AG04450 (cell line): ENCODE measurements at regions not wholly inside any gene's neighbourhood (a gene's known extent, or its start where the extent isn't known, plus 50 kb on each side); places are given as distances from the start of the nearest gene placed in this dataset.

ENCODE experiments used
- CTCF ChIA-PET: fragments of 300-600, 350-600 bp; formaldehyde crosslinking; extraction: SDS; loops from one replicate; lab custom pipeline; 2022; ENCODE audit warnings: antibody characterized with exemption, inconsistent platforms; lab: Charles Lee
- POLR2A ChIA-PET: fragments of 350-600 bp; formaldehyde crosslinking; extraction: SDS; loops from one replicate; lab custom pipeline; 2021; ENCODE audit warnings: antibody characterized with exemption, inconsistent platforms; lab: Yijun Ruan, JAX
- DNase-seq: peaks from one replicate; pipeline ENCODE4 v3.0.0-alpha.2; 2011; ENCODE audit warnings: low read depth, low spot score
- H3K27ac ChIP-seq: one replicate; pipeline ENCODE4 v1.5.1; 2012; ENCODE audit warnings: low read depth, low read length, control low read depth
- H3K27me3 ChIP-seq: one replicate; pipeline ENCODE4 v1.6.0; 2012; ENCODE audit warnings: low read length; ENCODE audit not compliant: control insufficient read depth, insufficient read depth
- H3K4me3 ChIP-seq: 2 replicates; pipeline ENCODE4 v1.5.1; 2011; ENCODE audit warnings: mild to moderate bottlenecking, low read depth, low read length, control low read depth
- H3K9me3 ChIP-seq: 2 replicates; pipeline ENCODE4 v1.5.1; 2012; ENCODE audit warnings: low read length; ENCODE audit not compliant: control insufficient read depth, insufficient read depth
- TF ChIP-seq, protein P1 (sequence below): IDR thresholded peaks from 2 replicates; pipeline ENCODE4 v1.5.1; 2011; ENCODE audit warnings: low read depth, low read length, control low read depth, inconsistent platforms

DNA sequence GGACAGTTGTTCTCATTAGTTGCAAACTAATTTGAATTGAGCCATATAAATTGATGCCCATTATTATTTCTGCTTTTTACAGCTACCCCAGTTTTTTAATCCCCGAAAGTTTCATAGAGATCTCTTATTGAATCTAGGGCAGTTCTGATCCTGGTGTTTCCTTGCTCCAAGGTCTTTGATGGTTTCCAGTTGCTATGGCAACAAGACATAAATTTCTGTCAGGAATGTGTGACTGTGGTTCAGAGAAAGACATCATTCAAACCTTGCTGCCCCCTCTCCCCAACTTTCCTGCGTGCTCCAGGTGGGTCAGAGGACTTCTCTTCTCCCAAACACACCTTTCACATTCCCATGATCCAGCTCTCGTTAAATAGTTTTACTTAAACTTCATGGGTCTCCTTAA is 63.4 kb downstream of the TAF11L14 start:
- TF ChIP-seq, protein P1, sequence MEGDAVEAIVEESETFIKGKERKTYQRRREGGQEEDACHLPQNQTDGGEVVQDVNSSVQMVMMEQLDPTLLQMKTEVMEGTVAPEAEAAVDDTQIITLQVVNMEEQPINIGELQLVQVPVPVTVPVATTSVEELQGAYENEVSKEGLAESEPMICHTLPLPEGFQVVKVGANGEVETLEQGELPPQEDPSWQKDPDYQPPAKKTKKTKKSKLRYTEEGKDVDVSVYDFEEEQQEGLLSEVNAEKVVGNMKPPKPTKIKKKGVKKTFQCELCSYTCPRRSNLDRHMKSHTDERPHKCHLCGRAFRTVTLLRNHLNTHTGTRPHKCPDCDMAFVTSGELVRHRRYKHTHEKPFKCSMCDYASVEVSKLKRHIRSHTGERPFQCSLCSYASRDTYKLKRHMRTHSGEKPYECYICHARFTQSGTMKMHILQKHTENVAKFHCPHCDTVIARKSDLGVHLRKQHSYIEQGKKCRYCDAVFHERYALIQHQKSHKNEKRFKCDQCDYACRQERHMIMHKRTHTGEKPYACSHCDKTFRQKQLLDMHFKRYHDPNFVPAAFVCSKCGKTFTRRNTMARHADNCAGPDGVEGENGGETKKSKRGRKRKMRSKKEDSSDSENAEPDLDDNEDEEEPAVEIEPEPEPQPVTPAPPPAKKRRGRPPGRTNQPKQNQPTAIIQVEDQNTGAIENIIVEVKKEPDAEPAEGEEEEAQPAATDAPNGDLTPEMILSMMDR, result no peak
- Histone ChIP-seq H3K27ac (no peak overlapping the region), H3K9me3 (no peaks in the 10 kb centered on the region), H3K4me3 (no peak overlapping the region), H3K27me3 (no peaks in the 10 kb centered on the region)
- POLR2A ChIA-PET, result no interaction called here
- no peak for DNase-seq
- CTCF ChIA-PET, result no interaction called here

DNA sequence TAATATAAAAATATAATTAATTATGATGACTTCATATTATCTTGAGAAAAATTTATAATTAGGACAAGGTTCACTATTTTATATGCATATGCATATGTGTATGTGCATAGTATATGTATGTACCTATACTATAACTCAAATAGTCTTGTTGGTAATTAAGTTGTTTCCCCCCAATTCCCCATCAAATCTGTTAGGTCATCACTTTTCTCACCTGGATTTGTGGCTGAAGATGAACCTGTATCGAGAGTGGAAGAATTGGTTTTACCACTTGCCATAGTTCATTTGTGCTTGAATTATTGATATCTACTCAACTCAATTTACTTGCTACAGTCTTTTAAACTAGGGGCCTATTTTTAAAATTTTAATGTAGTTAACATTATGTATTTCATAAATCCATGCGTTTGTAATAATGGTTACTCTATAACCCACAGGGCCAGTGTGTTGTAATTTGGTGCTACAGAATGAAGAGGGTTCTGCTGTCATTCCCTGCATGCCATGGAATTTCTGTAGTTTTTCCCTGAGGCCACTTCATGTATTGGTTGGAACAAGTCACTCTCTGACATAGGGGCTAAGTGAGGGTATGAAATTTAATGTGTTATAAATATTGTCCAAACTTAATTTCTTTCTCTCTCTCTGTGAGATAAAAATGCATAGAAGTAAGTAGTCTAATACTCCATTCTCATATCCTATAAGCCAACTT is 74.9 kb downstream of the TAF11L14 start:
- no peak overlapping the region for H3K4me3 ChIP-seq
- H3K9me3 ChIP-seq, result no peaks in the 10 kb centered on the region
- no peak overlapping the region for H3K27ac ChIP-seq
- ChIA-PET CTCF (no interaction called here), POLR2A (no interaction called here)
- no peaks in the 10 kb centered on the region for H3K27me3 ChIP-seq
- TF ChIP-seq, protein P1, result no peak
- no peak for DNase-seq

DNA sequence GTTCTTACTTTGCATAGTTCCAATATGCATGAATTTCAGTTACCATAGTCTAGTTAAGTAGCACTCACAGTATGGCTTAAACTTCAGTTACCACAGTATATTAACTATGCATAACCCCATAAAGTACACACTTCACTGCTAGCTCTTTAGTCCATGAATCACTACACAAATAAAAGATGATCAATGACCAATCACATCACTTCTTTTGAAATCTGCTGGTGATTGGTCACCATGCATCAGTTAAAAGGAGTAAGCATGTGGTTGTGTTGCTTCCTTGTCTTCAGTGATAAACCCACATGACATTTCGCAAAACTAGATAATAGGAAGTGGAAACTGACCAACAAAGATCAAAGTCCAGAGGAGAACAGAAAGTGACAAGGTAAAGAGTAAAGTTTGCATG is 79.0 kb downstream of the TAF11L14 start:
- no peak for DNase-seq

DNA sequence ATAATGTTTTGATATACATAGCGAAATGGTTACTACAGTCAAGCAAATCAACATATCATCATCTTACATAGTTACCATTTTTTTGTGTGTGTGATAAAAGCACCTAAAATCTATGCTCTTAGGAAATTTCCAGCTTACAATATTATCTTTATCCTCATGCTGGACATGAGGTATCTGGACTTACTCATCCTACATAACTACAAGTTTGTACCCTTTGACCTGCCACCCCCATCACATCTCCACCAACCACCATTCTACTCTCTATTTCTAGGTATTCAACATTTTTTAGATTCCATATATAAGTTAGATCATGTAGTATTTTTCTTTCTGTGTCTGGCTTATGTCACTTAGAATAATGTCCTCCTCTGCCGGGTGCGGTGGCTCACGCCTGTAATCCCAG is 79.9 kb downstream of the TAF11L14 start:
- TF ChIP-seq, protein P1, result no peak

More for the DNA sequence above, 79.0 kb downstream of the TAF11L14 start:
- Histone ChIP-seq H3K9me3 (no peaks in the 10 kb centered on the region), H3K27me3 (no peaks in the 10 kb centered on the region), H3K4me3 (no peak overlapping the region), H3K27ac (no peak overlapping the region)
- TF ChIP-seq, protein P1, result no peak
- CTCF ChIA-PET, result no interaction called here
- POLR2A ChIA-PET, result no interaction called here

DNA sequence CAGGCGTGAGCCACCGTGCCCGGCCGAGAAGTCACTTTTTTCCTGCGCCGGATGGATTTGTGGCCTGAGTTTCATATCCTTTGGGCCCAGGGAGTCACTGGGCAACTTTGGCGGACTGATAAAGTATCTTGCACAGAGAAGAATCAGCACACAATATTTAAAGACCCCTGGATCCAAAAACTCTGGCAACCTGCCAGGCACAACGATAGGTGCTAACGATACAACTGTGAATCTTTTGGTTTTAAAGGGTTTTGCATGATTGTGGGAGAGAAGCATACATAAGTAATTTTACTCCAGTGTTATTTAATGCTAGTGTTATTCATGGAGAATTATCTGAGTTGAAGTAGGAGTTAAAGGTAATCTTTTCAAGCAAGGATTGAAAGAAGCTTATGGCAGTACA is 85.3 kb downstream of the TAF11L14 start:
- no peak overlapping the region for H3K27ac ChIP-seq
- H3K9me3 ChIP-seq, result peaks cover 6% of the 10 kb centered on the region; the same call in 1 of the 2 replicates
- ChIA-PET CTCF (no interaction called here), POLR2A (no interaction called here)
- no peaks in the 10 kb centered on the region for H3K27me3 ChIP-seq
- no peak overlapping the region for H3K4me3 ChIP-seq
- DNase-seq, result no peak
- TF ChIP-seq, protein P1, result no peak

More for the DNA sequence above, 79.9 kb downstream of the TAF11L14 start:
- POLR2A ChIA-PET, result no interaction called here
- Histone ChIP-seq H3K4me3 (no peak overlapping the region), H3K9me3 (peaks cover 3% of the 10 kb centered on the region; the same call in 1 of the 2 replicates), H3K27ac (no peak overlapping the region), H3K27me3 (no peaks in the 10 kb centered on the region)
- CTCF ChIA-PET, result no interaction called here
- DNase-seq, result no peak
